Liver (tissue), 3 donors: ENCODE measurements at regions not wholly inside any gene's neighbourhood (a gene's known extent, or its start where the extent isn't known, plus 50 kb on each side); places are given as distances from the start of the nearest gene placed in this dataset.

Experiments used
- ATF3 ChIP-seq: IDR thresholded peaks from 2 replicates; pipeline ENCODE4 v1.6.1; 2016; ENCODE audit warnings: antibody characterized with exemption
- CTCF ChIP-seq: fragments of 150-350 bp; IDR thresholded peaks from 2 replicates; pipeline ENCODE4 v1.5.1; 2017; ENCODE audit warnings: improper control_type of control experiment, low read depth, low read length; ENCODE audit not compliant: missing input control
- donor health status: healthy.
- donor health status: healthy.

GRCh38 chr5:21164425-21164824, 1176.4 kb upstream of the CDH18 start:
- no peak for TF ChIP-seq ATF3
- TF ChIP-seq CTCF = no peak
